K562 (cell line): ENCODE measurements at regions not wholly inside any gene's neighbourhood (a gene's known extent, or its start where the extent isn't known, plus 50 kb on each side); places are given as distances from the start of the nearest gene placed in this dataset.

Source experiments
- ATAC-seq: fragments of 200-7000 bp; cut with Tn5 transposase; 3 replicates; pipeline ENCODE4 v1.9.1; 2020; ENCODE audit warnings: moderate library complexity
- BruUV-seq: library from RNA; stranded (reverse); fragments of 400-500 nt; replicated peaks from 2 replicates; lab custom pipeline; 2021; lab: Mats Ljungman, UMichigan
- CTCF ChIA-PET: fragments of 300-600 bp; formaldehyde crosslinking; extraction: SDS; loops from one replicate; lab custom pipeline; 2021; ENCODE audit warnings: low intra/inter-chr PET ratio; lab: Yijun Ruan, JAX
- POLR2A ChIA-PET: fragments of 300-600, 350-650 bp; sonication (Branson Sonifier 250); formaldehyde crosslinking; extraction: SDS; loops from one replicate; lab custom pipeline; 2021; ENCODE audit warnings: antibody characterized with exemption, inconsistent platforms; lab: Yijun Ruan, JAX
- DNase-seq, 4 experiments: peaks; one replicate each; pipeline versions ENCODE4 v3.0.0 to v3.0.0-alpha.2; 2011 to 2018; ENCODE audit warnings: low spot score in 3 of 4, mixed read lengths in 3 of 4; ENCODE audit errors: extremely low read depth in 1 of 4
- FAIRE-seq: peaks from 2 replicates; lab custom pipeline; 2011; peaks lifted over from hg19 to GRCh38; lab: Jason Lieb, UNC
- H2AFZ ChIP-seq: 2 replicates; pipeline ENCODE4 v1.6.0; 2011; ENCODE audit warnings: low read depth, low read length, control low read depth, inconsistent platforms
- H3K27ac ChIP-seq: fragments of 200-600 bp; 3 replicates; pipeline ENCODE4 v1.8.0; 2011; ENCODE audit warnings: low read depth, mild to moderate bottlenecking, control low read depth, inconsistent platforms, low read length, moderate library complexity, mixed read lengths; ENCODE audit errors: extremely low read depth
- H3K27me3 ChIP-seq, 2 experiments: fragments of 300-600 bp in 1 of 2; 2 replicates in 1 of 2; 3 replicates in 1 of 2; pipeline versions ENCODE4 v1.6.0 to v1.8.0; 2011; ENCODE audit warnings: inconsistent platforms in 2 of 2, low read length in 2 of 2, mild to moderate bottlenecking in 1 of 2, mixed read lengths in 1 of 2, moderate library complexity in 1 of 2; ENCODE audit not compliant: control insufficient read depth in 2 of 2, insufficient read depth in 2 of 2
- H3K36me3 ChIP-seq: fragments of 300-600 bp; 3 replicates; pipeline ENCODE4 v1.8.0; 2011; ENCODE audit warnings: mild to moderate bottlenecking, low read length, inconsistent platforms; ENCODE audit not compliant: control insufficient read depth, insufficient read depth
- H3K4me1 ChIP-seq, 2 experiments: fragments of 200-600 bp in 1 of 2; replicated peaks in 1 of 2; 2 replicates in 1 of 2; 3 replicates in 1 of 2; pipeline versions ENCODE4 v1.5.1 to v1.8.0; 2011; ENCODE audit warnings: inconsistent platforms in 2 of 2, low read length in 2 of 2, mild to moderate bottlenecking in 1 of 2, mixed read lengths in 1 of 2, moderate library complexity in 1 of 2; ENCODE audit not compliant: control insufficient read depth in 2 of 2, insufficient read depth in 2 of 2
- H3K4me2 ChIP-seq: 2 replicates; pipeline ENCODE4 v1.6.1; 2011; ENCODE audit warnings: low read length, control low read depth, inconsistent platforms, mixed read lengths; ENCODE audit not compliant: insufficient read depth
- H3K4me3 ChIP-seq: fragments of 200-600 bp; sonication (generic), shearing (Covaris generic); 2 replicates; pipeline ENCODE4 v1.5.1; 2016; ENCODE audit warnings: control low read depth, inconsistent platforms
- H3K79me2 ChIP-seq: fragments of 200-600 bp; 3 replicates; pipeline ENCODE4 v1.8.0; 2011; ENCODE audit warnings: low read length, inconsistent platforms; ENCODE audit not compliant: control insufficient read depth, insufficient read depth
- H3K9ac ChIP-seq, 2 experiments: 2 replicates each; pipeline versions ENCODE4 v1.6.0 to v1.6.1; 2011; ENCODE audit warnings: low read depth in 2 of 2, low read length in 2 of 2, control low read depth in 1 of 2, inconsistent platforms in 1 of 2, mild to moderate bottlenecking in 1 of 2, mixed read lengths in 1 of 2; ENCODE audit not compliant: insufficient read depth in 1 of 2
- H3K9me1 ChIP-seq: one replicate; pipeline ENCODE4 v1.6.0; 2011; ENCODE audit warnings: inconsistent platforms, mild to moderate bottlenecking, low read length, moderate library complexity; ENCODE audit not compliant: control insufficient read depth, insufficient read depth
- H3K9me3 ChIP-seq: replicated peaks from 2 replicates; pipeline ENCODE4 v1.5.1; 2011; ENCODE audit warnings: low read depth, low read length, inconsistent platforms; ENCODE audit not compliant: control insufficient read depth, insufficient read depth
- H4K20me1 ChIP-seq: replicated peaks from 2 replicates; pipeline ENCODE4 v1.6.1; 2011; ENCODE audit warnings: low read length, inconsistent platforms, mixed read lengths; ENCODE audit not compliant: control insufficient read depth, insufficient read depth
- ATF1 ChIP-seq, 2 experiments: fragments of 450-650 bp in 1 of 2; IDR thresholded peaks; 2 replicates each; pipeline ENCODE4 v1.6.1; 2016; ENCODE audit warnings: missing compliant biosample characterization in 1 of 2, missing genetic modification characterization in 1 of 2
- CEBPG ChIP-seq, 3 experiments: fragments of 200-800 bp in 1 of 3; sonication (Bioruptor generic) in 1 of 3; sonication (generic) in 1 of 3; formaldehyde crosslinking in 1 of 3; IDR thresholded peaks in 2 of 3; conservative IDR thresholded peaks in 1 of 3; 2 replicates each; pipeline versions ENCODE4 v1.6.1 to v1.8.0; 2016 to 2022; ENCODE audit warnings: missing compliant biosample characterization in 2 of 3, missing genetic modification characterization in 2 of 3, mild to moderate bottlenecking in 1 of 3, missing genetic modification reagents in 1 of 3
- HCFC1 ChIP-seq: IDR thresholded peaks from 2 replicates; pipeline ENCODE4 v1.6.1; 2012; ENCODE audit warnings: low read depth, low read length, improper control_type of control experiment
- HMG20B ChIP-seq: fragments of 250-450 bp; sonication (Bioruptor Pico); IDR thresholded peaks from 2 replicates; pipeline ENCODE4 v1.5.0; 2021; ENCODE audit warnings: mild to moderate bottlenecking
- KDM1A ChIP-seq, 2 experiments: fragments of 450-650 bp; IDR thresholded peaks; 2 replicates each; pipeline ENCODE4 v1.6.1; 2016; ENCODE audit warnings: mild to moderate bottlenecking in 2 of 2
- L3MBTL2 ChIP-seq: fragments of 450-650 bp; IDR thresholded peaks from 2 replicates; pipeline ENCODE4 v1.6.1; 2016; ENCODE audit warnings: mild to moderate bottlenecking, moderate library complexity
- NR2C1 ChIP-seq, 2 experiments: fragments of 450-650 bp; IDR thresholded peaks; 2 replicates each; pipeline ENCODE4 v1.6.1; 2017; ENCODE audit warnings: mild to moderate bottlenecking in 2 of 2, antibody characterized with exemption in 1 of 2, inconsistent platforms in 1 of 2, missing compliant biosample characterization in 1 of 2, missing genetic modification characterization in 1 of 2
- PCBP2 ChIP-seq: fragments of 200-400 bp; formaldehyde crosslinking; IDR thresholded peaks from 2 replicates; pipeline ENCODE4 v1.6.1; 2018; ENCODE audit warnings: low read length, low read depth, mild to moderate bottlenecking, moderate library complexity; ENCODE audit not compliant: poor library complexity, severe bottlenecking
- POLR2AphosphoS5 ChIP-seq: IDR thresholded peaks from 2 replicates; pipeline ENCODE4 v1.6.1; 2011; ENCODE audit warnings: mild to moderate bottlenecking, low read depth, low read length, moderate library complexity; ENCODE audit not compliant: control insufficient read depth, insufficient read depth
- RAD21 ChIP-seq, 2 experiments: fragments of 250-450 bp in 1 of 2; fragments of 450-650 bp in 1 of 2; sonication (Bioruptor Pico) in 1 of 2; formaldehyde crosslinking in 1 of 2; IDR thresholded peaks in 1 of 2; conservative IDR thresholded peaks in 1 of 2; 2 replicates each; pipeline versions ENCODE4 v1.4.0 to v1.8.0; 2020 to 2022; ENCODE audit warnings: mild to moderate bottlenecking in 2 of 2, moderate library complexity in 1 of 2
- SMC3 ChIP-seq: conservative IDR thresholded peaks from 2 replicates; pipeline ENCODE4 v1.6.1; 2011; ENCODE audit warnings: low read depth, low read length, improper control_type of control experiment; ENCODE audit not compliant: insufficient read depth
- SRSF1 ChIP-seq: fragments of 200-400 bp; formaldehyde crosslinking; IDR thresholded peaks from 2 replicates; pipeline ENCODE4 v1.6.1; 2017; ENCODE audit warnings: mild to moderate bottlenecking, low read depth, low read length, moderate library complexity
- TAF9B ChIP-seq: fragments of 450-650 bp; IDR thresholded peaks from 2 replicates; pipeline ENCODE4 v1.6.1; 2018; ENCODE audit warnings: mild to moderate bottlenecking; ENCODE audit not compliant: partially characterized antibody
- VEZF1 ChIP-seq: fragments of 200-800 bp; sonication (Bioruptor generic); IDR thresholded peaks from 2 replicates; pipeline ENCODE4 v1.6.1; 2017; ENCODE audit warnings: missing genetic modification characterization, missing compliant biosample characterization
- ZBTB8A ChIP-seq: fragments of 450-650 bp; IDR thresholded peaks from 2 replicates; pipeline ENCODE4 v1.6.1; 2018; ENCODE audit warnings: mild to moderate bottlenecking, moderate library complexity; ENCODE audit not compliant: partially characterized antibody
- ZNF263 ChIP-seq: sonication (generic); formaldehyde crosslinking; IDR thresholded peaks from 2 replicates; pipeline ENCODE4 v1.8.0; 2022; ENCODE audit warnings: mild to moderate bottlenecking, missing genetic modification reagents, borderline replicate concordance
- WGBS: fragments of 100-300 bp; shearing (Covaris generic); methylation state at CpG from one replicate; pipeline ENCODE4 v1.1.6; 2016; ENCODE audit warnings: low coverage, mixed read lengths; ENCODE audit not compliant: insufficient coverage; ENCODE audit errors: missing lambda C conversion rate; 5-methylcytosine and 5-hydroxymethylcytosine counted together
- in situ Hi-C: fragments of 300-500 bp; cut with MboI; formaldehyde crosslinking; loops from 4 replicates; pipeline ENCODE4 v1.15.0; 2018; ENCODE audit warnings: inconsistent platforms, mixed read lengths
- intact Hi-C: fragments of 100-400 bp; cut with micrococcal nuclease; formaldehyde crosslinking; loops from 2 replicates; pipeline ENCODE4 v1.14.2; 2022

GRCh38 chr17:83161298-83162034 lies 82.1 kb downstream of the METRNL start (continued):
- TF ChIP-seq RAD21 (CRISPR knock-in tag; conservative IDR thresholded peaks at IDR 0.05 in 1 of 2, IDR thresholded peaks at IDR 0.05 in 1 of 2) (no peak), ZNF263 (CRISPR knock-in tag) (no peak)

DNA sequence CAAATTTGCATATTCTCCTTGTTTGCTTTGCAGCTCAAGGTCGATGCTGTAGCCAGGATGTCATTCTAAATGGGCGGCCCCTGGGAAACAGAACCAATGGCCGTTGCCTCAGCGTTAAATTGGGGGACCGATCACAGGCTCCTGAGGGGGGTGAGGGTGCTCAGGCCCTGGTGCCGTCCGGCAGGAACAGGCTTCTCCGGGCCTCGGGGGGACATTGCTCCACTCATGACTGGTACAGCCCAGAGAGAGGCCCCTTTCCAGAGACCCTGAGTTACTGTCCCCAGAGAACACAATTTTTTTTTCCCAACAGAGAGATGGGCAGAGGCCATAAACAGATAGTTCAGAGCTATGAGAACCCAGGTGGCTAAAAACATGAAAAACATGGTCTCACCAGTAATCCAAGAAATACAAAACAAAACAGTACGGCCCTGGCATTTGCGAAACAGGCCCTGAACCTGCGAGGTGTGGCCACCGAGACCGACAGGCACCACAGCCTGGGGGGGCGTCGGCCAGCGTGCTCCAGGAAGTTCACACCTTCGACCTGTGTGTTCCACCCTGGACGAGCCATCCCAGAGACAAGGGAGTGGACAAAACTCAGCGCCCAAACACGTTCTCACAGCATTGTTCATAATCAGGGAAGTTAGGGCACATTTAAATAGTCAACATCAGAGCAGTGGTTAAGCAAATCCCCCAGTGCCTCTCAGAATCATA lies 82.8 kb downstream of the METRNL start:
- no peak for ATAC-seq
- FAIRE-seq: no peak
- Histone ChIP-seq H3K27me3 (peaks cover 22 to 41% of the 10 kb centered on the region in 2 experiments; a peak in 4 of 5 replicates), H4K20me1 (no peaks in the 10 kb centered on the region), H3K9ac (no peak overlapping the region), H3K4me3 (no peak overlapping the region), H3K9me1 (no peaks in the 10 kb centered on the region), H3K27ac (no peak overlapping the region), H2AFZ (no peak overlapping the region), H3K4me2 (no peak overlapping the region), H3K36me3 (no peaks in the 10 kb centered on the region), H3K9me3 (no peaks in the 10 kb centered on the region), H3K4me1 (peaks cover 0 to 10% of the 10 kb centered on the region in 2 experiments; a peak in 3 of 5 replicates), H3K79me2 (no peaks in the 10 kb centered on the region)
- no TSS peak for BruUV-seq
- 6% methylated on average over 21 of the region's 21 CpGs for WGBS
- ChIA-PET CTCF (no interaction called here), POLR2A (no interaction called here)
- in situ Hi-C loops (no loop called here), intact Hi-C loops (no loop called here)
- no peak for DNase-seq
- TF ChIP-seq SRSF1 (no peak), L3MBTL2 (no peak), SMC3 (no peak), NR2C1 (IDR thresholded peaks at IDR 0.05) (no peak), NR2C1 (tag; IDR thresholded peaks at IDR 0.05) (no peak), KDM1A (IDR thresholded peaks at IDR 0.05) (no peak), HCFC1 (no peak), PCBP2 (no peak), TAF9B (no peak), POLR2AphosphoS5 (no peak), VEZF1 (CRISPR knock-in tag) (no peak), ATF1 (CRISPR knock-in tag; IDR thresholded peaks at IDR 0.05) (no peak), ATF1 (tag; IDR thresholded peaks at IDR 0.05) (no peak), HMG20B (CRISPR knock-in tag) (no peak), CEBPG (CRISPR knock-in tag; IDR thresholded peaks at IDR 0.05) (no peak), CEBPG (tag; conservative IDR thresholded peaks at IDR 0.05 in 1 of 2, IDR thresholded peaks at IDR 0.05 in 1 of 2) (no peak), ZBTB8A (no peak)
